SK-N-SH treated with all-trans-retinoic acid at 6 μM for 48 hours (cell line): ENCODE measurements at regions not wholly inside any gene's neighbourhood (a gene's known extent, or its start where the extent isn't known, plus 50 kb on each side); places are given as distances from the start of the nearest gene placed in this dataset.

Source experiments
- ATAC-seq: fragments of 200-7000 bp; cut with Tn5 transposase; 3 replicates; pipeline ENCODE4 v1.9.1; 2020; ENCODE audit warnings: mild to moderate bottlenecking, moderate library complexity
- ARNTL ChIP-seq: fragments of 450-650 bp; formaldehyde crosslinking; IDR thresholded peaks from 2 replicates; pipeline ENCODE4 v1.5.0; 2020; ENCODE audit warnings: low read depth, mild to moderate bottlenecking, moderate library complexity, borderline replicate concordance
- BACH2 ChIP-seq: fragments of 250-450 bp; sonication (Bioruptor Pico); IDR thresholded peaks from 2 replicates; pipeline ENCODE4 v1.9.0; 2021; ENCODE audit warnings: mild to moderate bottlenecking, borderline replicate concordance
- CSDC2 ChIP-seq: fragments of 250-450 bp; sonication (Bioruptor Pico); IDR thresholded peaks from 2 replicates; pipeline ENCODE4 v1.5.0; 2020; ENCODE audit warnings: mild to moderate bottlenecking, moderate library complexity
- CSRNP3 ChIP-seq: fragments of 250-450 bp; sonication (Bioruptor Pico); IDR thresholded peaks from 2 replicates; pipeline ENCODE4 v1.5.1; 2021; ENCODE audit warnings: mild to moderate bottlenecking, moderate library complexity
- ESRRG ChIP-seq: fragments of 250-450 bp; sonication (Bioruptor Pico); IDR thresholded peaks from 2 replicates; pipeline ENCODE4 v1.6.1; 2021; ENCODE audit warnings: mild to moderate bottlenecking
- GLIS3 ChIP-seq: fragments of 250-450 bp; sonication (Bioruptor Pico); IDR thresholded peaks from 2 replicates; pipeline ENCODE4 v1.5.0; 2020; ENCODE audit warnings: mild to moderate bottlenecking, moderate library complexity
- ISL1 ChIP-seq: fragments of 250-450 bp; sonication (Bioruptor Pico); IDR thresholded peaks from 2 replicates; pipeline ENCODE4 v2.1.2; 2022; ENCODE audit warnings: mild to moderate bottlenecking, moderate library complexity
- OSR1 ChIP-seq: fragments of 250-450 bp; sonication (Bioruptor Pico); IDR thresholded peaks from 2 replicates; pipeline ENCODE4 v1.8.0; 2022; ENCODE audit warnings: moderate library complexity, mild to moderate bottlenecking, inconsistent platforms
- PPARA ChIP-seq: fragments of 250-450 bp; sonication (Bioruptor Pico); IDR thresholded peaks from 2 replicates; pipeline ENCODE4 v1.5.0; 2020; ENCODE audit warnings: mild to moderate bottlenecking, borderline replicate concordance
- SNAI2 ChIP-seq: fragments of 250-450 bp; sonication (Bioruptor Pico); IDR thresholded peaks from 2 replicates; pipeline ENCODE4 v1.5.0; 2020; ENCODE audit warnings: mild to moderate bottlenecking, moderate library complexity
- TCF4 ChIP-seq: fragments of 250-450 bp; sonication (Bioruptor Pico); IDR thresholded peaks from 2 replicates; pipeline ENCODE4 v1.8.0; 2021; ENCODE audit warnings: mild to moderate bottlenecking, moderate library complexity, borderline replicate concordance
- TOX ChIP-seq: fragments of 250-450 bp; sonication (Bioruptor Pico); IDR thresholded peaks from 2 replicates; pipeline ENCODE4 v1.8.0; 2021; ENCODE audit warnings: mild to moderate bottlenecking, moderate library complexity, borderline replicate concordance
- TSHZ2 ChIP-seq: fragments of 250-450 bp; sonication (Bioruptor Pico); IDR thresholded peaks from 2 replicates; pipeline ENCODE4 v1.5.0; 2020; ENCODE audit warnings: mild to moderate bottlenecking, moderate library complexity
- ZFP3 ChIP-seq: fragments of 250-450 bp; sonication (Bioruptor Pico); IDR thresholded peaks from 2 replicates; pipeline ENCODE4 v1.5.0; 2020; ENCODE audit warnings: mild to moderate bottlenecking, moderate library complexity
- ZFP30 ChIP-seq: fragments of 450-650 bp; formaldehyde crosslinking; IDR thresholded peaks from 2 replicates; pipeline ENCODE4 v1.5.0; 2022; ENCODE audit warnings: mild to moderate bottlenecking, moderate library complexity
- ZNF565 ChIP-seq: fragments of 450-650 bp; formaldehyde crosslinking; conservative IDR thresholded peaks from 2 replicates; pipeline ENCODE4 v1.5.0; 2020; ENCODE audit warnings: low read depth, mild to moderate bottlenecking, moderate library complexity
- ZNF70 ChIP-seq: fragments of 450-650 bp; formaldehyde crosslinking; IDR thresholded peaks from 2 replicates; pipeline ENCODE4 v1.5.0; 2020; ENCODE audit warnings: mild to moderate bottlenecking, moderate library complexity
- ZNF8 ChIP-seq: fragments of 450-650 bp; formaldehyde crosslinking; IDR thresholded peaks from 2 replicates; pipeline ENCODE4 v1.5.0; 2020; ENCODE audit warnings: mild to moderate bottlenecking, moderate library complexity
- TF ChIP-seq, protein P1 (sequence below): fragments of 250-450 bp; sonication (Bioruptor Pico); IDR thresholded peaks from 2 replicates; pipeline ENCODE4 v1.8.0; 2020; ENCODE audit warnings: mild to moderate bottlenecking, moderate library complexity, borderline replicate concordance
- TF ChIP-seq, protein P2 (sequence below): fragments of 250-450 bp; sonication (Bioruptor Pico); IDR thresholded peaks from 2 replicates; pipeline ENCODE4 v1.8.0; 2021; ENCODE audit warnings: low read depth, mild to moderate bottlenecking, moderate library complexity, borderline replicate concordance
- TF ChIP-seq, protein P3 (sequence below): fragments of 250-450 bp; sonication (Bioruptor Pico); IDR thresholded peaks from 2 replicates; pipeline ENCODE4 v1.5.1; 2020; ENCODE audit warnings: low read depth, mild to moderate bottlenecking, moderate library complexity

DNA sequence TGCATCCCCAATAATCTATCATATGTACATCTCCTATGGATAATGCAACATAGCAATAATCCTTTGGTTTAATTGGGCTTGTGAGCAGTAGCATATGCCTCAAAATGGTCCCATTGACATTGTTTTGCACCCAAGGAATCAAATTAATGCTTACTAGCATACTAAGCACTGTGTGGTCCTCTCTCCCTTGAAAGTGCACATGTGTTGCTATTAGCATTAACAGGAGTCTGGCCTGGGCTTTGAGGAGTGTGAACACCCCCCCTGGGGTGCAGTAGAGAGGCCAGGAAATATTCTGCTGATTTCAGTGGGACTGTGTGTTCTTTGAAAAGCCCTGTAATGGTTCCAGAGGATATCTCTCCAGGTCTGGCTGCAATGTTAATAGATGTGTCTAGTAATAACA is 1148.4 kb downstream of the VRK1 start:
- no peak for ATAC-seq
- TF ChIP-seq TOX (CRISPR knock-in tag) = no peak
- no peak for TF ChIP-seq TSHZ2 (CRISPR knock-in tag)
- no peak for TF ChIP-seq SNAI2 (CRISPR knock-in tag)
- no peak for TF ChIP-seq ZNF70
- no peak for TF ChIP-seq CSRNP3 (CRISPR knock-in tag)
- no peak for TF ChIP-seq ARNTL (CRISPR knock-in tag)
- no peak for TF ChIP-seq ISL1 (CRISPR knock-in tag)
- TF ChIP-seq ESRRG (CRISPR knock-in tag) = no peak
- TF ChIP-seq PPARA = no peak
- TF ChIP-seq, protein P1, sequence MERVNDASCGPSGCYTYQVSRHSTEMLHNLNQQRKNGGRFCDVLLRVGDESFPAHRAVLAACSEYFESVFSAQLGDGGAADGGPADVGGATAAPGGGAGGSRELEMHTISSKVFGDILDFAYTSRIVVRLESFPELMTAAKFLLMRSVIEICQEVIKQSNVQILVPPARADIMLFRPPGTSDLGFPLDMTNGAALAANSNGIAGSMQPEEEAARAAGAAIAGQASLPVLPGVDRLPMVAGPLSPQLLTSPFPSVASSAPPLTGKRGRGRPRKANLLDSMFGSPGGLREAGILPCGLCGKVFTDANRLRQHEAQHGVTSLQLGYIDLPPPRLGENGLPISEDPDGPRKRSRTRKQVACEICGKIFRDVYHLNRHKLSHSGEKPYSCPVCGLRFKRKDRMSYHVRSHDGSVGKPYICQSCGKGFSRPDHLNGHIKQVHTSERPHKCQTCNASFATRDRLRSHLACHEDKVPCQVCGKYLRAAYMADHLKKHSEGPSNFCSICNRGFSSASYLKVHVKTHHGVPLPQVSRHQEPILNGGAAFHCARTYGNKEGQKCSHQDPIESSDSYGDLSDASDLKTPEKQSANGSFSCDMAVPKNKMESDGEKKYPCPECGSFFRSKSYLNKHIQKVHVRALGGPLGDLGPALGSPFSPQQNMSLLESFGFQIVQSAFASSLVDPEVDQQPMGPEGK (CRISPR knock-in tag) = no peak
- TF ChIP-seq, protein P2, sequence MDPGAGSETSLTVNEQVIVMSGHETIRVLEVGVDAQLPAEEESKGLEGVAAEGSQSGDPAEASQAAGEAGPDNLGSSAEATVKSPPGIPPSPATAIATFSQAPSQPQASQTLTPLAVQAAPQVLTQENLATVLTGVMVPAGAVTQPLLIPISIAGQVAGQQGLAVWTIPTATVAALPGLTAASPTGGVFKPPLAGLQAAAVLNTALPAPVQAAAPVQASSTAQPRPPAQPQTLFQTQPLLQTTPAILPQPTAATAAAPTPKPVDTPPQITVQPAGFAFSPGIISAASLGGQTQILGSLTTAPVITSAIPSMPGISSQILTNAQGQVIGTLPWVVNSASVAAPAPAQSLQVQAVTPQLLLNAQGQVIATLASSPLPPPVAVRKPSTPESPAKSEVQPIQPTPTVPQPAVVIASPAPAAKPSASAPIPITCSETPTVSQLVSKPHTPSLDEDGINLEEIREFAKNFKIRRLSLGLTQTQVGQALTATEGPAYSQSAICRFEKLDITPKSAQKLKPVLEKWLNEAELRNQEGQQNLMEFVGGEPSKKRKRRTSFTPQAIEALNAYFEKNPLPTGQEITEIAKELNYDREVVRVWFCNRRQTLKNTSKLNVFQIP (CRISPR knock-in tag) = no peak
- TF ChIP-seq CSDC2 (CRISPR knock-in tag) = no peak
- TF ChIP-seq, all 23 proteins: peak for 0

- ATAC-seq = no peak
- no peak for TF ChIP-seq BACH2
- TF ChIP-seq GLIS3 = no peak
- TF ChIP-seq OSR1 (CRISPR knock-in tag) = no peak
- no peak for TF ChIP-seq ZFP30
- TF ChIP-seq ZFP3 (CRISPR knock-in tag) = no peak
- TF ChIP-seq, protein P3, sequence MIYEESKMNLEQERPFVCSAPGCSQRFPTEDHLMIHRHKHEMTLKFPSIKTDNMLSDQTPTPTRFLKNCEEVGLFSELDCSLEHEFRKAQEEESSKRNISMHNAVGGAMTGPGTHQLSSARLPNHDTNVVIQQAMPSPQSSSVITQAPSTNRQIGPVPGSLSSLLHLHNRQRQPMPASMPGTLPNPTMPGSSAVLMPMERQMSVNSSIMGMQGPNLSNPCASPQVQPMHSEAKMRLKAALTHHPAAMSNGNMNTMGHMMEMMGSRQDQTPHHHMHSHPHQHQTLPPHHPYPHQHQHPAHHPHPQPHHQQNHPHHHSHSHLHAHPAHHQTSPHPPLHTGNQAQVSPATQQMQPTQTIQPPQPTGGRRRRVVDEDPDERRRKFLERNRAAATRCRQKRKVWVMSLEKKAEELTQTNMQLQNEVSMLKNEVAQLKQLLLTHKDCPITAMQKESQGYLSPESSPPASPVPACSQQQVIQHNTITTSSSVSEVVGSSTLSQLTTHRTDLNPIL = no peak
- no peak for TF ChIP-seq PPARA
These were observed 1149.1 kb downstream of the VRK1 start for GRCh38 chr14:97946240-97946639.

GRCh38 chr14:97946641-97947040 is 1149.5 kb downstream of the VRK1 start:
- no peak for ATAC-seq
- TF ChIP-seq TSHZ2 (CRISPR knock-in tag) (no peak), CSDC2 (CRISPR knock-in tag) (no peak), BACH2 (no peak), ZNF8 (CRISPR knock-in tag) (no peak), ZNF565 (CRISPR knock-in tag) (no peak), ISL1 (CRISPR knock-in tag) (no peak), TCF4 (CRISPR knock-in tag) (no peak), OSR1 (CRISPR knock-in tag) (no peak), ZNF70 (no peak), PPARA (no peak), GLIS3 (no peak)
- TF ChIP-seq, protein P2 (CRISPR knock-in tag) = no peak
- TF ChIP-seq, protein P1 (CRISPR knock-in tag) = no peak
